Fibroblast of villous mesenchyme (primary cell): ENCODE measurements at regions not wholly inside any gene's neighbourhood (a gene's known extent, or its start where the extent isn't known, plus 50 kb on each side); places are given as distances from the start of the nearest gene placed in this dataset.
A peak's percentile ranks its signal among the peaks of the same experiment; 100 is the strongest.

Experiments
- DNase-seq: peaks from one replicate; pipeline ENCODE4 v3.0.0-alpha.2; 2010; ENCODE audit warnings: low read depth
- H3K4me3 ChIP-seq: 2 replicates; pipeline ENCODE4 v1.5.1; 2011; ENCODE audit warnings: low read depth, mild to moderate bottlenecking, low read length
- TF ChIP-seq, protein P1 (sequence below): IDR thresholded peaks from 2 replicates; pipeline ENCODE4 v1.5.1; 2012; ENCODE audit warnings: low read depth, mild to moderate bottlenecking, low read length; ENCODE audit not compliant: insufficient read depth

DNA sequence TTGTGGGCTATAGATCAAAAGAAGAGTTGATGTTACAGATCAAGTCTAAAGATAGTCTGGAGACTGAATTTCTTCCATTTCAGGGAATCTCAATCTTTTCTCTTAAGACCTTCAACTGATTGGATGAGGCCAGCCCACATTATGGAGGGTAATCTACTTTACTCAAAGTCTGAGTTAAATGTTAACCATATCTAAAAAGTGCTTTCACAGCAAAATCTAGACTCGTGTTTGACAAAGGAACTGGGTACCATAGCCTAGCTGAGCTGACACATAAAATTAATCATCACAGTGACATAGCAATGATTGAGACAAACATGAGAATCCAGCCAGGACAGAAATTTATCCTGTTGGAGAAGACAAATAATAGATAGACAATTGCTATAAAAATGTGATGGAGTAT lies 407.9 kb upstream of the GRM7 start:
- TF ChIP-seq, protein P1, sequence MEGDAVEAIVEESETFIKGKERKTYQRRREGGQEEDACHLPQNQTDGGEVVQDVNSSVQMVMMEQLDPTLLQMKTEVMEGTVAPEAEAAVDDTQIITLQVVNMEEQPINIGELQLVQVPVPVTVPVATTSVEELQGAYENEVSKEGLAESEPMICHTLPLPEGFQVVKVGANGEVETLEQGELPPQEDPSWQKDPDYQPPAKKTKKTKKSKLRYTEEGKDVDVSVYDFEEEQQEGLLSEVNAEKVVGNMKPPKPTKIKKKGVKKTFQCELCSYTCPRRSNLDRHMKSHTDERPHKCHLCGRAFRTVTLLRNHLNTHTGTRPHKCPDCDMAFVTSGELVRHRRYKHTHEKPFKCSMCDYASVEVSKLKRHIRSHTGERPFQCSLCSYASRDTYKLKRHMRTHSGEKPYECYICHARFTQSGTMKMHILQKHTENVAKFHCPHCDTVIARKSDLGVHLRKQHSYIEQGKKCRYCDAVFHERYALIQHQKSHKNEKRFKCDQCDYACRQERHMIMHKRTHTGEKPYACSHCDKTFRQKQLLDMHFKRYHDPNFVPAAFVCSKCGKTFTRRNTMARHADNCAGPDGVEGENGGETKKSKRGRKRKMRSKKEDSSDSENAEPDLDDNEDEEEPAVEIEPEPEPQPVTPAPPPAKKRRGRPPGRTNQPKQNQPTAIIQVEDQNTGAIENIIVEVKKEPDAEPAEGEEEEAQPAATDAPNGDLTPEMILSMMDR, result no peak
- DNase-seq, result no peak
- H3K4me3 ChIP-seq, result no peak overlapping the region

DNA sequence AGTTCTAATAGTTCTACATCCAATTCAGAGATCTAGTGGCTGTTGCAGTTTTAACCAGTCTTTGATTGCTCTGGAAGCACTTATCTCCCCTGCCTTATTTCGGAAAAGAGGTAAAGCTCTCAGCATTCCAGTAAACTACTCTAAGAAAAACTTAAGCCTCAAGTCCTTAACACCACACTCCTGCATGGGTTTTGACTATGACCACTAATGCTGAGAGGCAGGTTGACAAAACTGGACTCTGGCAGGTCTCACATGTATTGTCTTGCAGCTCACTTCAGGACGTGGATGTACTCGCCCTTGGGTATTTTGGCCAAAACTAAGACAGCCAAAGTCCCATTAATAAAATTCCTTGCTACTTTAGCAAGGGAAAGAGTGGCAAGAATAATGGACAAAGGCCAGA lies 405.9 kb upstream of the GRM7 start:
- no peak overlapping the region for H3K4me3 ChIP-seq
- TF ChIP-seq, protein P1, result no peak
- DNase-seq, result no peak

DNA sequence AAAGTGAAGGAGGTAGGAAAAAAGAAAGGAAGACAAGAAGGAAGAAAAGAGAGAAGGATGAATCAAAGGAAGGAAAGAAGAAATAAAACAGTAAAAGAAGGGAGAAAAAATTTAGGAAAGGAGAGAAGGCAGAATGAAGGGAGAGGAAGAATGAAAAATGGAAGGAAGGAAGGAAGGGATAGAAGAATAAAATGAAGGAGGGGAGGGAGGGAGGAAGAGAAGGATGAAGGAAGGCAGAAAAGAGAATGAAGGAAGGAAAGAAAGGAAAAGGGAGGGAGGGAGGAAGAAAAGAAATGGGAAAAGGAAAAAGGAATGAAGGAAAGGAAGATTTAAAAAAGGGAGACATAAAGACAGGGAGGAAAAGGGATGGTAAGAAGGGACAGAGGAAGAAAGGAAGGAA lies 393.7 kb upstream of the GRM7 start:
- no peak for DNase-seq
- TF ChIP-seq, protein P1, result no peak
- H3K4me3 ChIP-seq, result no peak overlapping the region

DNA sequence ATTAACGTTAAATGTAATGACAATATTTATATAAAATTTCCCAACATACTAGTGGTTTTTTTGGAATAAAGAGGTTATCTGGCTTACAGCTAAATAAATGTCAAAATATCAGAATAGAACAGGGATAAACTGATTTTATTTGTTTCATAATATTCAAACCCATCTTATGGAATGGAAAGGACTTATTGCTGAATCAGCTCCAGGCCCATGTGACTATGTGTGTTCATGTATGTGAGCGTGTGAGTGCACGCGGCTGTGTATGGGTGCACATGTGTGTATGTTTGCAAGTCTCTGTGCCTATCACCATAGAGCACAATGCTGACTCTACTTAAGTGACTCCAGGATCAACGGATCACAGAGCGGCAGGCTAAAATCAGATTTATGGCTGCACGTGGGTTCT lies 392.3 kb upstream of the GRM7 start:
- no peak overlapping the region for H3K4me3 ChIP-seq
- TF ChIP-seq, protein P1, result no peak
- no peak for DNase-seq

DNA sequence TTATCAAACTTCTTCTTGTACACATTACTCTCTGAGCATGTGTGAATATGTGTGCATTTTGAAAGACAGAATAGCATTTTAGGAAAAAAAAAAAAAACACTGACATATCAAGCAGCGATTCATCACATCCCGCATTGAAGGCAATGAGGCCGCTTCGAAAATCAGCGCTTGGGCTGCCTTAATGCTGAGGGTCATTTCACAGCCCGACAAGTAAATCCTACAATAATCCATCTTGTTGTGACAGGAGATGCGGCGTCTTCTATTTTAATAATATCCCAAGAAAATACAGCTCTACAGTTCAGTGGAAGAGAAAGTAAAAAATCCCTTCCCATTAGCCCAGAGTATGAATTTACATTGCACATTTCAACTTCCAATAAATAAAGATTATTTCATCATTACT lies 389.2 kb upstream of the GRM7 start:
- TF ChIP-seq, protein P1, result no peak
- no peak overlapping the region for H3K4me3 ChIP-seq
- no peak for DNase-seq

DNA sequence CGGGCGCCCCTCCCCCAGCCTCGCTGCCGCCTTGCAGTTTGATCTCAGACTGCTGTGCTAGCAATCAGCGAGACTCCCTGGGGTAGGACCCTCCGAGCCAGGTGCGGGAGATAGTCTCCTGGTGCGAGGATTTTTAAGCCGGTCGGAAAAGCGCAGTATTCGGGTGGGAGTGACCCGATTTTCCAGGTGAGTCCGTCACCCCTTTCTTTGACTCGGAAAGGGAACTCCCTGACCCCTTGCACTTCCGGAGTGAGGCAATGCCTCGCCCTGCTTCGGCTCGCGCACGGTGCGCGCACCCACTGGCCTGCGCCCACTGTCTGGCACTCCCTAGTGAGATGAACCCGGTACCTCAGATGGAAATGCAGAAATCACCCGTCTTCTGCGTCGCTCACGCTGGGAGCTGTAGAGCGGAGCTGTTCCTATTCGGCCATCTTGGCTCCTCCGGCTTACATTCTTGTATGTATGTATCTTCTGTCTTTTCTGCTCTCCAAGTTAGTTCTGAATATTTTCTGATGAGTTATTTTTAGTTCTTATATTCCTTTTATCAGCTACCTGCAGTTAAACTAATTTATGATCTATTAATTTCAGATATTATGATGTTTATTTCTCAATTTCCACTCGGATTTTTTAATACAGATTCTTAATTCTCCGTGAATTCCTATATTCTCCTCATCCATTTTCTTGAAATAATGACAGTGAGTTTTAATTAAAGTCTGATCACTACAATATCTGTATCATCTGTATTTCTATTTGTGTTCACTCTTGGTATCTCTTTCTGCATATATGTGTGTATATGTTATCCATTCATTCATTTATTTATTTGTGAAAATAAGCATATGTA lies 370.2 kb upstream of the GRM7 start:
- H3K4me3 ChIP-seq, result peak overlapping the region; percentile 54
- DNase-seq, result peak; percentile 13

DNA sequence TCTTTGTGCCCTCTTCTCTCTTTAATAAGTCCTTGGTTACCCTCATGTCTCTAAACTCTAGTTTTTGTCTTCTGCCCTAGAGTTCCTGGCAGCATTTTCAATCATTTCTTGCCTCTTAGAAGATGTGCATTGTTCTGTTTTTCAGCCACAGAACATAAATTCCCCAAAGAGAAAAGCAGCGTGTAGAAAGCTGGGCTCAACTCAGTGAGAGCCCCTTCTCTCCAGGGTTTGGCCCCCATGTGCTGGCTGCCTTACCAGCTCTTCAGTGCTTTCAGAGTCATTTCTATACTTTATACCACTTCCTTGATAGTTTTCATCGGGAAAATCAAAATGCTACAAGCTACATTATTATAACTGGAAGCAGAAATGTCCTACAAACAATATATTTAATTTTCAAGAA lies 369.1 kb upstream of the GRM7 start:
- TF ChIP-seq, protein P1, result no peak
- no peak for DNase-seq
- peak overlapping the region; percentile 54 for H3K4me3 ChIP-seq
